Activated CD4-positive, alpha-beta T cell treated with anti-CD3 and anti-CD28 coated beads, Interleukin-2, amount 50 U/mL, for 24 hours (primary cell): ENCODE measurements at regions not wholly inside any gene's neighbourhood (a gene's known extent, or its start where the extent isn't known, plus 50 kb on each side); places are given as distances from the start of the nearest gene placed in this dataset.

Experiments used
- DNase-seq, 2 donors: peaks; one replicate each; pipeline ENCODE4 v3.0.0-alpha.2; 2020; ENCODE audit warnings: low read depth in 1 of 2, low spot score in 1 of 2

- no peak for DNase-seq
Measured at GRCh38 chr1:29648798-29649188, 412.5 kb downstream of the PTPRU start.

GRCh38 chr1:29648026-29648425 lies 411.7 kb downstream of the PTPRU start:
- no peak for DNase-seq

GRCh38 chr1:29647581-29647980 lies 411.3 kb downstream of the PTPRU start:
- DNase-seq = no peak

GRCh38 chr1:29646161-29646775 lies 409.9 kb downstream of the PTPRU start:
- no peak for DNase-seq

- no peak for DNase-seq
Measured at GRCh38 chr1:29645586-29645985, 409.3 kb downstream of the PTPRU start.

DNA sequence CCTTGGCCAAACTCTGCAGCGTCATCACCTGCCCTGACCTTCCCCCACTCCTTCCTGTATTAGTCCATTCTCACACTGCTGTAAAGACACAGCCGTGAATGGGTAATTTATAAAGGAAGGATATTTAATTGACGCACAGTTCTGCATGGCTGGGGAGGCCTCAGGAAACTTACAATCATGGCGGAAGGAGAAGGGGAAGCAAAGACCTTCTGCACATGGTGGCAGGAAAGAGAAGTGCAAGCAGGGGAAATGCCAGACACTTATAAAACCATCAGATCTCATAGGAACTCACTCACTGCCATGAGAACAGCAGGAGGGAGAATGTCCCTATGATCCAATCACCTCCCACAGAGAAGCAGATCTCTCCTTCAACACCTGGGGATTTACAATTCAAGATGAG lies 408.5 kb downstream of the PTPRU start:
- DNase-seq = no peak

GRCh38 chr1:29643838-29644440 lies 407.6 kb downstream of the PTPRU start:
- DNase-seq = no peak

- DNase-seq = no peak
Measured at GRCh38 chr1:29643281-29643680, 407.0 kb downstream of the PTPRU start.

- DNase-seq = no peak
Measured at GRCh38 chr1:29642519-29642918, 406.2 kb downstream of the PTPRU start.

- no peak for DNase-seq
Measured at GRCh38 chr1:29641921-29642320, 405.6 kb downstream of the PTPRU start.

DNA sequence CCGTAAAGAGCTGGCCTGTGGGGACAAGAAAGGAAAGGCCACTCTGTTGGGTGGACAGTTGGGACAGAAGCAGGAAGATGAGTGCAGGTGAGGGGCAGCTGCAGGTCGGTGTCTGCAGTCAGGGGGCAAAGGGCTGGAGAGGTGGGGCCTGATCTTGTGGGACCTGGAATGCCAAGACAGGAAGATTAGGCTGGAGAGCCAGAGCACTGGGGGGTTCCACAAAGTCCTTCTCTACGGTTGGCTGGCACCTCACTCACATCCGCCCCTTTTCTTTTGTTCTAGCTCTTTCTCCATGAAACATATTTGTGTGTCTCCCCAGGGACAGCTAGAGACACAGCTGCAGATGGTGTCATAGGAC lies 404.1 kb downstream of the PTPRU start:
- DNase-seq = no peak

GRCh38 chr1:29639741-29640427 lies 403.6 kb downstream of the PTPRU start:
- no peak for DNase-seq

DNA sequence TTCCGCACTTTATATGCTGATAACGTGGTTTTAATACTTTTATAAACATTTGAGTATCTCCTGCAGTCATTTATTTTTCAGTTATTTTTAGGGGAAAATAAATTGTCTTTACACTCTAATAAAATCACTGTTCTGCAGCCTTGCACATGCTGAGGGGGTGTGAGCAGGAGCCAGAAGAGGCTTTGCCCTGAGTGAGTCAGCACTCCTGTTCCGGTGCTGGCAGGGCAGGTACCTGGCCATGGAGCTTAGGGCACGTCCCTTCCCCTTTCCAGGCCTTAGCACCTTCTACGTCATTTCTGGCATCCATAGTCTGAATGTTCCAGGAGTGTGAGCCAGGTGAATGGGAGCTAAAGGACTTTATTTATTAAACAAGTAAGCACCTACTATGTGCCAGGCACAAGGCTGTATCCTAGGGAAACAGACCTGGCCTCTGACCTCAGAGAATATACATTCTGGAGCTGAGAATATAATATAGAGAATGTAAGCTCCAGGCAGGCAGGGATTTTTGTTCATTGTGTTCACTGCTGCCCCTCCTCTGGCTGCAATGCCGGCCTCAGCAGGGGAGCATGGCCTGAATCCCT lies 402.9 kb downstream of the PTPRU start:
- DNase-seq = no peak

DNA sequence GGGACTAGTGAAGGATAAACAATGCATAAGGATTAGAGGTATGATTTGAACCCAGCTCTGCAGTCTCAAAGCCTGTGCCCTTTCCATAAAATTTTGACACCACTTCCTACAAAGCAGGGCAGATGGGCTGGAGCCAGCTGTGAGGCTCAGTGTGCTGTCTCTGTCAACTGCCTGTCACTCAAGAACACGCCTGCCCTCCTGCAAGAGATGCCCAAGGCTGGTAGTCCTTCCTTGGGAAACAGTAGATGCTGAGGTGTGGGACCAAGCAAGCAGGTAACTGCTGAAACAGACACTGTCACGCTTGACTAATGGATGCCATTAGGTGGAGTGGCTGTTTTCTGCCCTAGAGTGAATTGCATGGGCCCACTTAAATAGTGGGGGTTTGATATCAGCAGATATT lies 402.0 kb downstream of the PTPRU start:
- DNase-seq = no peak

DNA sequence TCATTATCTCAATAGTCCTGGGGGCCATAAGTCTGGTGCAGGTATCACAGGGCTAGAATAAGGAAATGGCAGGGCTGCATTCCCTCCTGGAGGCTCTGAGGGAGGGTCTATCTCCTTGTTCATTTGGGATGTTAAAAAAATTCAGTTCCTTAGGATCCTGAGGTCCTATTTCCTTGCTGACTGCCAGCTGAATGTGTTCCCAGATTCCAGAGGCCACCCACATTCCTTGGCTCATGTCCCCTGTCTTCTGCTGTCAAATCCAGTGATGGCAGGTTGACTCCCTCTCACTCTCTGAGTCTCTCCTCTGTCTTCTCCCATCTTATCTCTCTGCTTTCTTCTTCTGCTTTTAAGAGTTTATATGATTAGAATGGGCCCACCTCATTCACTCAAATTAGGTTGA lies 400.6 kb downstream of the PTPRU start:
- no peak for DNase-seq

- no peak for DNase-seq
Measured at GRCh38 chr1:29635501-29636263, 399.4 kb downstream of the PTPRU start.

DNA sequence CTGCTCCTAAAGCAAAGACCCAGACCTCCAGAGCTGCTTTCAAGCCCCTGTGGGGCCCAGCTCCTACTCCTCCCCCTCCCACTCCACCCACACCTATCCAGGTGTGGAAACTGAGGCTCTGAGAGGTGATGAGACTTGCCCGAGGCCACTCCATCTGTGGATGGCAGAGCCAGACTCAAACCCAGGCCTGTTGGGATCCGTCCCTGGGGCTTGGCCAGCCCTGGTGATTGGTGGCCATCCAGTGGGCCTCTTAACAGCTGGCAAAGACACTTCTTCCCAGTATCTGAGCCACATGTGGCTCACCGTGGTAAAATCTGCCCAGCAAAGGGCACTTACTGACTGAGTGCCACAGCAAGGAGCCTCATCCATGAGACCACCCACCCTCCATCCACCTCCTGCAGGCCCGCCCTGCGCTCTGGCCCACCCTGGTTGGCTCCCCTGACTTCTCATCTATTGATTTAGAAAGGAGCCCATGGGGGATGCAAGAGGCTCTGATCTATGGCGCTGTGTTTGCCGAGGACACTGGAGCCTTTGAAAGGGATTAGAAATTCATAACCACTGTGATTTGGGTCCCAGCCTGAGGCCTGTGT lies 398.5 kb downstream of the PTPRU start:
- no peak for DNase-seq

DNA sequence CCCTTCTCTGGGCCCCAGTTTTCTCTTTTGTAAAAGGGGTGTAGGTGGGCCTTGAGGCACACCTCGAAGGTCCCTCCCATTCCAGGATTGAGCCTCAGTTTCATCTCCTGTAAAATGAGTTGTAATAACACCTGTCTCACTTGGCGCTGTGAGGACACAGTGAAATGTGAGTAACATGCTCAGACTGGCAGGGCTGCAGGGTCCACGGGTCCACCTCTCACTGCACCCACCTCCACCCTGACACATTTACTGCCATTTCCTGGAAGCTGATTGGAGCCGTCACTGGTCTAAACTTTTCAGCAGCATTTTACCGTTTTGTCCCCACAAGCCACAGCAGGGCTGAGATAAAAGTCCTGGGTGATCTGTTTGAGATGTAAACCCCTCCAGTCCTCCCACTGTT lies 398.0 kb downstream of the PTPRU start:
- no peak for DNase-seq

- DNase-seq = no peak
Measured at GRCh38 chr1:29633771-29634170, 397.4 kb downstream of the PTPRU start.

- DNase-seq = no peak
Measured at GRCh38 chr1:29632806-29633615, 396.7 kb downstream of the PTPRU start.
